DND-41 (cell line): ENCODE measurements at regions not wholly inside any gene's neighbourhood (a gene's known extent, or its start where the extent isn't known, plus 50 kb on each side); places are given as distances from the start of the nearest gene placed in this dataset.

ENCODE experiments used
- ATAC-seq: fragments of 200-7000 bp; cut with Tn5 transposase; 3 replicates; pipeline ENCODE4 v1.9.1; 2021; ENCODE audit warnings: low read depth; ENCODE audit not compliant: insufficient read depth
- DNase-seq: peaks from one replicate; pipeline ENCODE4 v3.0.0-alpha.2; 2020
- H2AFZ ChIP-seq: 2 replicates; pipeline ENCODE4 v1.6.0; 2012; ENCODE audit warnings: low read depth, low read length
- H3K27ac ChIP-seq: 2 replicates; pipeline ENCODE4 v1.5.1; 2012; ENCODE audit warnings: low read length, inconsistent platforms
- H3K27me3 ChIP-seq: fragments of 200-600 bp; sonication (generic); 2 replicates; pipeline ENCODE4 v1.6.0; 2012; ENCODE audit warnings: low read length, mild to moderate bottlenecking, inconsistent platforms; ENCODE audit not compliant: insufficient read depth, poor library complexity
- H3K36me3 ChIP-seq: 2 replicates; pipeline ENCODE4 v1.5.1; 2012; ENCODE audit warnings: low read length, inconsistent platforms; ENCODE audit not compliant: insufficient read depth
- H3K4me1 ChIP-seq: 2 replicates; pipeline ENCODE4 v1.5.1; 2012; ENCODE audit warnings: mild to moderate bottlenecking, low read length; ENCODE audit not compliant: insufficient read depth
- H3K4me2 ChIP-seq: 2 replicates; pipeline ENCODE4 v1.6.0; 2012; ENCODE audit warnings: mild to moderate bottlenecking, moderate library complexity, low read length, inconsistent platforms; ENCODE audit not compliant: insufficient read depth
- H3K4me3 ChIP-seq, 2 experiments: fragments of 200-600 bp in 1 of 2; shearing (Covaris generic) in 1 of 2; 2 replicates each; pipeline ENCODE4 v1.5.1; 2012 to 2016; ENCODE audit warnings: inconsistent platforms in 2 of 2, low read length in 2 of 2, mild to moderate bottlenecking in 2 of 2, low read depth in 1 of 2, moderate library complexity in 1 of 2
- H3K79me2 ChIP-seq: 2 replicates; pipeline ENCODE4 v1.6.0; 2012; ENCODE audit warnings: low read length, inconsistent platforms; ENCODE audit not compliant: insufficient read depth
- H3K9ac ChIP-seq: 2 replicates; pipeline ENCODE4 v1.6.0; 2012; ENCODE audit warnings: low read depth, mild to moderate bottlenecking, inconsistent platforms, low read length, moderate library complexity
- H3K9me3 ChIP-seq: 2 replicates; pipeline ENCODE4 v1.5.1; 2012; ENCODE audit warnings: low read length, moderate library complexity, mild to moderate bottlenecking, inconsistent platforms; ENCODE audit not compliant: insufficient read depth, severe bottlenecking
- H4K20me1 ChIP-seq: 2 replicates; pipeline ENCODE4 v1.6.0; 2012; ENCODE audit warnings: low read length; ENCODE audit not compliant: insufficient read depth
- EZH2 ChIP-seq: IDR thresholded peaks from 3 replicates; pipeline ENCODE4 v1.6.1; 2012; ENCODE audit warnings: borderline replicate concordance, low read depth, mild to moderate bottlenecking, moderate library complexity, low read length, inconsistent platforms; ENCODE audit not compliant: severe bottlenecking
- TF ChIP-seq, protein P1 (sequence below): IDR thresholded peaks from 2 replicates; pipeline ENCODE4 v1.5.1; 2012; ENCODE audit warnings: borderline replicate concordance, low read length, moderate library complexity, mild to moderate bottlenecking; ENCODE audit not compliant: poor library complexity, severe bottlenecking; ENCODE audit errors: extremely low read depth

GRCh38 chr1:47519971-47520370, 82.1 kb downstream of the FOXD2 start:
- Histone ChIP-seq H2AFZ (no peak overlapping the region), H3K36me3 (no peaks in the 10 kb centered on the region), H3K4me3 (no peak overlapping the region), H4K20me1 (no peaks in the 10 kb centered on the region), H3K27me3 (peaks cover 10% of the 10 kb centered on the region), H3K4me2 (no peak overlapping the region), H3K9ac (no peak overlapping the region), H3K4me1 (no peaks in the 10 kb centered on the region), H3K27ac (no peak overlapping the region), H3K79me2 (no peaks in the 10 kb centered on the region), H3K9me3 (no peaks in the 10 kb centered on the region)
- TF ChIP-seq, protein P1, sequence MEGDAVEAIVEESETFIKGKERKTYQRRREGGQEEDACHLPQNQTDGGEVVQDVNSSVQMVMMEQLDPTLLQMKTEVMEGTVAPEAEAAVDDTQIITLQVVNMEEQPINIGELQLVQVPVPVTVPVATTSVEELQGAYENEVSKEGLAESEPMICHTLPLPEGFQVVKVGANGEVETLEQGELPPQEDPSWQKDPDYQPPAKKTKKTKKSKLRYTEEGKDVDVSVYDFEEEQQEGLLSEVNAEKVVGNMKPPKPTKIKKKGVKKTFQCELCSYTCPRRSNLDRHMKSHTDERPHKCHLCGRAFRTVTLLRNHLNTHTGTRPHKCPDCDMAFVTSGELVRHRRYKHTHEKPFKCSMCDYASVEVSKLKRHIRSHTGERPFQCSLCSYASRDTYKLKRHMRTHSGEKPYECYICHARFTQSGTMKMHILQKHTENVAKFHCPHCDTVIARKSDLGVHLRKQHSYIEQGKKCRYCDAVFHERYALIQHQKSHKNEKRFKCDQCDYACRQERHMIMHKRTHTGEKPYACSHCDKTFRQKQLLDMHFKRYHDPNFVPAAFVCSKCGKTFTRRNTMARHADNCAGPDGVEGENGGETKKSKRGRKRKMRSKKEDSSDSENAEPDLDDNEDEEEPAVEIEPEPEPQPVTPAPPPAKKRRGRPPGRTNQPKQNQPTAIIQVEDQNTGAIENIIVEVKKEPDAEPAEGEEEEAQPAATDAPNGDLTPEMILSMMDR: no peak
- no peak for TF ChIP-seq EZH2
- no peak for DNase-seq
- no peak for ATAC-seq

- Histone ChIP-seq H3K27ac (no peak overlapping the region), H3K4me3 (no peak overlapping the region), H3K36me3 (no peaks in the 10 kb centered on the region), H4K20me1 (no peaks in the 10 kb centered on the region), H3K27me3 (peaks cover 10% of the 10 kb centered on the region), H3K4me1 (no peaks in the 10 kb centered on the region), H3K9me3 (no peaks in the 10 kb centered on the region), H3K4me2 (no peak overlapping the region), H3K79me2 (no peaks in the 10 kb centered on the region), H2AFZ (no peak overlapping the region), H3K9ac (no peak overlapping the region)
- ATAC-seq (no peak), DNase-seq (no peak)
- TF ChIP-seq, protein P1: no peak
These were observed 83.4 kb downstream of the FOXD2 start for GRCh38 chr1:47521034-47521881.

GRCh38 chr1:47522935-47523834, 85.3 kb downstream of the FOXD2 start:
- no peak overlapping the region for H3K4me2 ChIP-seq
- no peak for ATAC-seq
- no peak overlapping the region for H3K9ac ChIP-seq
- H3K9me3 ChIP-seq: no peaks in the 10 kb centered on the region
- no peak overlapping the region for H3K4me3 ChIP-seq
- no peak overlapping the region for H2AFZ ChIP-seq
- TF ChIP-seq, protein P1: no peak
- no peak for TF ChIP-seq EZH2
- H3K36me3 ChIP-seq: no peaks in the 10 kb centered on the region
- H3K4me1 ChIP-seq: no peaks in the 10 kb centered on the region
- no peaks in the 10 kb centered on the region for H4K20me1 ChIP-seq
- no peaks in the 10 kb centered on the region for H3K79me2 ChIP-seq
- no peak for DNase-seq
- H3K27ac ChIP-seq: no peak overlapping the region
- H3K27me3 ChIP-seq: peaks cover 10% of the 10 kb centered on the region
